Left lung (tissue), 4 donors: ENCODE measurements at regions not wholly inside any gene's neighbourhood (a gene's known extent, or its start where the extent isn't known, plus 50 kb on each side); places are given as distances from the start of the nearest gene placed in this dataset.
"Not testable (repeated sequence)": the region's sequence is repeated elsewhere in the genome, so short reads cannot be mapped to it uniquely, and the experiment has no call there.

ENCODE experiments used
- ATAC-seq: fragments of 200-7000 bp; cut with Tn5 transposase; one replicate; pipeline ENCODE4 v1.9.1; 2020; ENCODE audit warnings: moderate library complexity
- DNase-seq, 4 donors: peaks; one replicate each; pipeline ENCODE4 v3.0.0-alpha.2; 2013 to 2020
- H3K27ac ChIP-seq, 2 donors: fragments of 200-600 bp; sonication (generic) in 1 of 2; one replicate each; pipeline versions ENCODE4 v1.5.0 to v1.8.0; 2020 to 2021
- H3K27me3 ChIP-seq, 2 donors: fragments of 200-600 bp; sonication (generic) in 1 of 2; one replicate each; pipeline versions ENCODE4 v1.5.0 to v1.8.0; 2020 to 2021
- H3K36me3 ChIP-seq, 2 donors: fragments of 200-600 bp; sonication (generic) in 1 of 2; one replicate each; pipeline versions ENCODE4 v1.5.0 to v1.8.0; 2020 to 2021
- H3K4me1 ChIP-seq, 2 donors: fragments of 200-600 bp; one replicate each; pipeline ENCODE4 v1.8.0; 2021
- H3K4me3 ChIP-seq, 2 donors: fragments of 200-600 bp; sonication (generic) in 1 of 2; one replicate each; pipeline versions ENCODE4 v1.5.0 to v1.8.0; 2020 to 2021; ENCODE audit warnings: mild to moderate bottlenecking in 1 of 2
- H3K9me3 ChIP-seq, 2 donors: fragments of 200-600 bp; sonication (generic) in 1 of 2; one replicate each; pipeline versions ENCODE4 v1.5.0 to v1.8.0; 2020 to 2021
- CTCF ChIP-seq, 2 donors: fragments of 200-600 bp; sonication (generic) in 1 of 2; IDR thresholded peaks; one replicate each; pipeline versions ENCODE4 v1.5.0 to v1.8.0; 2021; ENCODE audit warnings: antibody characterized with exemption in 2 of 2
- intact Hi-C, 2 donors: fragments of 100-400 bp; cut with DNase I; formaldehyde crosslinking; loops; one replicate each; pipeline versions ENCODE4 v1.11.2 to v1.14.2; 2022
- donor health status: DM: no; HTN: yes; CAD: no.
- donor health status: DM: no; HTN: no; CAD: no.

- H3K4me1 ChIP-seq: no peaks in the 10 kb centered on the region
- ATAC-seq (no peak), DNase-seq (peak in 1 of 4 donors; percentile 59)
- peaks cover 0 to 11% of the 10 kb centered on the region in 2 donors for H3K27me3 ChIP-seq
- no peak for TF ChIP-seq CTCF (IDR thresholded peaks at IDR 0.05)
- H3K4me3 ChIP-seq: no peak overlapping the region
- no peaks in the 10 kb centered on the region for H3K36me3 ChIP-seq
- H3K9me3 ChIP-seq: no peaks in the 10 kb centered on the region
- intact Hi-C loops: loop anchor here in 1 of 2 donors (10.0 kb wide), 1 partner anchor 216 kb away; the partner anchor contains the start of gene MAGEL2
- no peak overlapping the region for H3K27ac ChIP-seq
Observed at GRCh38 chr15:23860290-23861245, 173.5 kb upstream of the NDN start.

GRCh38 chr15:23866832-23867231 is 179.7 kb upstream of the NDN start:
- Histone ChIP-seq H3K4me3 (no peak overlapping the region), H3K36me3 (no peaks in the 10 kb centered on the region), H3K9me3 (no peaks in the 10 kb centered on the region), H3K27ac (no peak overlapping the region), H3K4me1 (no peaks in the 10 kb centered on the region), H3K27me3 (peaks cover 0 to 17% of the 10 kb centered on the region in 2 donors)
- no peak for TF ChIP-seq CTCF (IDR thresholded peaks at IDR 0.05)
- ATAC-seq (no peak), DNase-seq (peak in 1 of 4 donors; percentile 39)
- intact Hi-C loops: loop anchor here in 1 of 2 donors (10.0 kb wide), 1 partner anchor 222 kb away; the partner anchor contains the start of gene MAGEL2

GRCh38 chr15:23869396-23869795 is 182.3 kb upstream of the NDN start:
- no peaks in the 10 kb centered on the region for H3K36me3 ChIP-seq
- no peak overlapping the region for H3K4me3 ChIP-seq
- TF ChIP-seq CTCF (IDR thresholded peaks at IDR 0.05): no peak
- DNase-seq: peak in 3 of 4 donors; percentile 45 to 85 (median 68)
- H3K27me3 ChIP-seq: peaks cover 0 to 17% of the 10 kb centered on the region in 2 donors
- no peaks in the 10 kb centered on the region for H3K4me1 ChIP-seq
- no peaks in the 10 kb centered on the region for H3K9me3 ChIP-seq
- ATAC-seq: peak; percentile 93
- no peak overlapping the region for H3K27ac ChIP-seq
- intact Hi-C loops: loop anchor here in 1 of 2 donors (10.0 kb wide), 1 partner anchor 225 kb away; the partner anchor contains the start of gene MAGEL2

- DNase-seq, H3K36me3 ChIP-seq, H3K27ac ChIP-seq, H3K9me3 ChIP-seq, H3K4me3 ChIP-seq, intact Hi-C loops, ATAC-seq, H3K4me1 ChIP-seq: not testable (repeated sequence)
- H3K27me3 ChIP-seq: peaks cover 0 to 17% of the 10 kb centered on the region in 2 donors
Observed at GRCh38 chr15:23873613-23874012, 186.5 kb upstream of the NDN start.

- TF ChIP-seq CTCF (IDR thresholded peaks at IDR 0.05): peak; percentile 29 to 60
- peak in 2 of 4 donors; percentile 51 to 81 for DNase-seq
- ATAC-seq: peak; percentile 94
- peaks cover 0 to 3% of the 10 kb centered on the region in 2 donors for H3K9me3 ChIP-seq
- H3K27ac ChIP-seq: no peak overlapping the region
- intact Hi-C loops: no loop called here
- H3K4me1 ChIP-seq: no peaks in the 10 kb centered on the region
- H3K27me3 ChIP-seq: no peaks in the 10 kb centered on the region
- no peak overlapping the region for H3K4me3 ChIP-seq
- H3K36me3 ChIP-seq: no peaks in the 10 kb centered on the region
Observed at GRCh38 chr15:23877502-23878412, 190.7 kb upstream of the NDN start.
